GM12864 (cell line): ENCODE measurements at regions not wholly inside any gene's neighbourhood (a gene's known extent, or its start where the extent isn't known, plus 50 kb on each side); places are given as distances from the start of the nearest gene placed in this dataset.

Experiments
- DNase-seq: peaks from one replicate; pipeline ENCODE4 v3.0.0-alpha.2; 2011; ENCODE audit warnings: low read depth
- H3K4me3 ChIP-seq: 2 replicates; pipeline ENCODE4 v1.5.1; 2011; ENCODE audit warnings: mild to moderate bottlenecking, low read depth, low read length, control low read depth
- TF ChIP-seq, protein P1 (sequence below): IDR thresholded peaks from 2 replicates; pipeline ENCODE4 v1.5.1; 2011; ENCODE audit warnings: low read depth, mild to moderate bottlenecking, moderate library complexity, low read length, control low read depth, inconsistent platforms; ENCODE audit errors: missing control alignments

DNA sequence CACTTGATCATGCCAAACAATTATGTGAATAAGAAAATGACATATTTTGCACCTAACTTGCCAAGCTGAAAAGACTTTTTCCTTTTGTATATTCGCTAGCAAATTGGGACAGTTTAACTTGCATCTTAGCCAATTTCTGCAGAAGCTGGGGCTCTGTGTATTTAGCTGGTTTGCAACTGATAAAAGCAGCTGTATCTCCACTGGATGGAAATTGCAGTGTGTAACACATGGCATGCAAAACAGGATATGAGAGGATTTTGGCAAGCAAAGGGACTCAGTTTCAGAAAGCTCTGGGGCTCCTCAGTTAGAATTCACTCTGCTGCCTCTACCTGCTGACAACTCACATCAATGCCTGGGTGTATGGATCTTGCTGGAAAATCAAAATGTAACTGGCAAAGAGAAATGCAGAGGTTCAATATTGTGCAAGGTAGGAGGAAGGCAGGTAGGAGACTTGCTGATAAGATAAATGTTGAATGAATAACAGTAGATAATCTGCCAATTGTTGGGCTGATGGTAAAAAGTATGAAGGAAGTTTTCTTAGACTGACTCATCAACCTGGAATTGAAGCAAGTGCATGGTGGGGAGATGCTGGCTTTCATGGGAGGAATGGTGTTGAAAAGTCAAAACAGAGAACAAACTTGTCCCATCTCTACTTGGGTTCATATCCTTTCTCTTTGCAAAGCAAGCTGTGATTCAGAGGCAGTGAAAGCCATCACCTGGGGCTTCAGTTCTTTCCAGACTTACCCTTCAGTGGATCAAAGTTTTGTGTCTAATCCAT lies 546.9 kb upstream of the AMELY start:
- no peak for DNase-seq

GRCh38 chrY:7457286-7458015 lies 545.9 kb upstream of the AMELY start:
- no peak overlapping the region for H3K4me3 ChIP-seq
- no peak for DNase-seq
- TF ChIP-seq, protein P1, sequence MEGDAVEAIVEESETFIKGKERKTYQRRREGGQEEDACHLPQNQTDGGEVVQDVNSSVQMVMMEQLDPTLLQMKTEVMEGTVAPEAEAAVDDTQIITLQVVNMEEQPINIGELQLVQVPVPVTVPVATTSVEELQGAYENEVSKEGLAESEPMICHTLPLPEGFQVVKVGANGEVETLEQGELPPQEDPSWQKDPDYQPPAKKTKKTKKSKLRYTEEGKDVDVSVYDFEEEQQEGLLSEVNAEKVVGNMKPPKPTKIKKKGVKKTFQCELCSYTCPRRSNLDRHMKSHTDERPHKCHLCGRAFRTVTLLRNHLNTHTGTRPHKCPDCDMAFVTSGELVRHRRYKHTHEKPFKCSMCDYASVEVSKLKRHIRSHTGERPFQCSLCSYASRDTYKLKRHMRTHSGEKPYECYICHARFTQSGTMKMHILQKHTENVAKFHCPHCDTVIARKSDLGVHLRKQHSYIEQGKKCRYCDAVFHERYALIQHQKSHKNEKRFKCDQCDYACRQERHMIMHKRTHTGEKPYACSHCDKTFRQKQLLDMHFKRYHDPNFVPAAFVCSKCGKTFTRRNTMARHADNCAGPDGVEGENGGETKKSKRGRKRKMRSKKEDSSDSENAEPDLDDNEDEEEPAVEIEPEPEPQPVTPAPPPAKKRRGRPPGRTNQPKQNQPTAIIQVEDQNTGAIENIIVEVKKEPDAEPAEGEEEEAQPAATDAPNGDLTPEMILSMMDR = no peak

More for the DNA sequence above, 546.9 kb upstream of the AMELY start:
- H3K4me3 ChIP-seq = no peak overlapping the region
- TF ChIP-seq, protein P1 = no peak

GRCh38 chrY:7455626-7456025 lies 544.1 kb upstream of the AMELY start:
- H3K4me3 ChIP-seq = no peak overlapping the region
- DNase-seq = no peak
- TF ChIP-seq, protein P1 = no peak

DNA sequence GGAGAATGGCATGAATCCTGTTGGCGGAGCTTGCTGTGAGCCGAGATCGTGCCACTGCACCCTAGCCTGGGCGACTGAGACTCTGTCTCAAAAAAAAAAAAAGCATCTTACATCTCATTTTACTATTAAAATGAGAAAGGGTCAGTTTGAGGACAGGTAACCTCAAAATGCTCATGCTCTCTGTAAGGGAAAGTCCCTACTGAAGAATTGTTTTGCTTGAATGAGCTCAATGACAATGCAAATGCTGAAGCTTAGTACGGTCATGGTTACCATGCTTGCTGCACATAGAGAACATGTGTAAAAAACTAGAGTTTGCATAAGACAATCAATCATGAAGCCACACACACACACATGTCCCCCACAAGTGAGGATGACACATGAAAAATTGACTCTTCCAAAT lies 541.8 kb upstream of the AMELY start:
- H3K4me3 ChIP-seq = no peak overlapping the region
- TF ChIP-seq, protein P1 = no peak
- DNase-seq = peak; percentile 18

DNA sequence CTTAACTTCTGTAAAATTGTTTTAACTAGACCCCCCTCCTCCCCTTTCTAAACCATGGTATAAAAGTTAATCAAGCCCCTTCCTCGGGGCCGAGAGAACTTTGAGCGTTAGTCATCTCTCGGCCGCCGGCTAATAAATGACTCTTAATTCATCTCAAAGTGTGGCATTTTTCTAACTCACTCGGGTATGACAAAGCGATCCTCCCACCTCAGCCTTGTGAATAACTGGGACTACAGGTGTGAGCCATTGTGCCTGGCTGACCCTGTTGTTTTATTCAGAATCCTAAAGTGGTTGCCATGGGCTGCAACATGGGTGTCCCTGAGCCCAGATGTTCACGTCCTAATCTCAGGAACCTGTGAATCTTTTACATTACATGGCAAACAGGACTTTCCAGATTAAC lies 540.7 kb upstream of the AMELY start:
- H3K4me3 ChIP-seq = no peak overlapping the region
- DNase-seq = no peak
- TF ChIP-seq, protein P1 = no peak

DNA sequence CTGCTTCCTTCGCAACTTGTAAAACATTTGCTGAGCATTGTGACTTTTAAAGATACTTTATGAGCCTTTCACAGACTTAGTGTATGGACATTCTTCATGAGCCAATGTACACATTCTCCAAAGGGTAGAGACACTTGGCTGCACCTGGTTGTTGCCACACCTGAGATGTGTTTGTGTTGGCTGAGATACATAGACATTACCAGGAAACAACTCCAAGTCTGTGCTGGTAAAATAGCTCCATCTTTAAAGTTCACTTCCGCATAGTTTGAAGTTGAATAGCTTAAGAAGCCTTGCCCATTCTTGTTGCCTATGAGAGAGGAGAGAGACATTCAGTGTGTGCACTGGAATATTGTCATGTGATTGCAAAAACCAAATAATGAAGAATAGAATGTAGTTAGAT lies 538.3 kb upstream of the AMELY start:
- TF ChIP-seq, protein P1 = no peak
- no peak overlapping the region for H3K4me3 ChIP-seq
- no peak for DNase-seq
